Mesodermal cell (in vitro differentiated cells): ENCODE measurements at regions not wholly inside any gene's neighbourhood (a gene's known extent, or its start where the extent isn't known, plus 50 kb on each side); places are given as distances from the start of the nearest gene placed in this dataset.

Experiments
- H3K27ac ChIP-seq: 2 replicates; pipeline ENCODE4 v1.7.0; 2013; ENCODE audit warnings: mild to moderate bottlenecking, low read depth, low read length, moderate library complexity; ENCODE audit not compliant: severe bottlenecking
- H3K36me3 ChIP-seq: 2 replicates; pipeline ENCODE4 v1.7.1; 2013; ENCODE audit warnings: mild to moderate bottlenecking, low read length, moderate library complexity; ENCODE audit not compliant: control insufficient read depth, insufficient read depth
- H3K4me1 ChIP-seq: one replicate; pipeline ENCODE4 v1.7.1; 2013; ENCODE audit warnings: mild to moderate bottlenecking, low read length; ENCODE audit not compliant: insufficient read depth, control insufficient read depth, poor library complexity, severe bottlenecking
- H3K4me3 ChIP-seq: 2 replicates; pipeline ENCODE4 v1.7.0; 2013; ENCODE audit warnings: low read length, control low read depth, mild to moderate bottlenecking; ENCODE audit not compliant: insufficient read depth, poor library complexity, severe bottlenecking; ENCODE audit errors: extremely low read depth
- H3K9me3 ChIP-seq: 2 replicates; pipeline ENCODE4 v1.7.1; 2013; ENCODE audit warnings: mild to moderate bottlenecking, low read length, moderate library complexity; ENCODE audit not compliant: control insufficient read depth
- WGBS, 2 experiments: methylation state at CpG; one replicate each; pipeline ENCODE4 v1.1.5; 2013; ENCODE audit warnings: missing lambda C conversion rate in 2 of 2; ENCODE audit not compliant: insufficient coverage in 2 of 2; 5-methylcytosine and 5-hydroxymethylcytosine counted together

DNA sequence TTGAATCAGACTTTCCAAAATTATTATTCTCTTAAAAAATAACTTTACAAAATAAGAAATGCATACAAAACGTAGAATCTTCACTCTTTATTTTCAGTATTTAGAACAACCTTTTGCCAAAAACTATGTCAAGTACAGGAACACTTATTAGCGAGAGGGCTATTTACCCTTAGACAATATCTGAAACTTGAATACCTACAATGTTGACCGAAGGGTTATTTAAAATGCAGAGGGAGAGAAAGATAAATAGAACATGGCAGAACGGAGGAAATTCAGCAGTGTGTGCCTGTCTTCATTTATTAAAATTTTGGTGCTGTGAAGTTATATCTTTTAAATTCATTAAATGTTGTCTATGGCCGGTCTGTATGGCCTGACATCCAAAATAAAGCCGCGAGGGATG lies 198.8 kb downstream of the EFNB2 start:
- 84 to 100% methylated on average over 2 to 3 of the region's 7 CpGs for WGBS, 2 experiments

DNA sequence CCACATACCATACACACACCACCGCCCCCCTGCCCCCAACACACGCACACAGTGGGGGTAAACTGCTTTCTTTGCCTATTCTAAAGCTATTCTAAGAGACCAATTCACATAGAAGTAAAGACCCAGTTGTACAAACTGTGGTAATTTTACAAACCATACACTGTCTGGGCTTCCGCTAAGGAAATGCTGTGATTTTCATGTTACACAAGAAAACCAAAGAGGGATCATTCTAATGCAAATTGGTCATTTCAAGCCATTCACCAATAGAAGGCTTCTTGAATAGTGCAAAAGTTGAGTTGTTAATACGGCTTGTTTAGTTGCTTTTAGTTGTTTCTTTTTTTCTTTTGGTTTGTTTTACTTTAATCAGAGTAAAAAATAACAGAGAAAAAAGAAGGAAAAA lies 202.8 kb downstream of the EFNB2 start:
- 45 to 60% methylated on average over 2 to 3 of the region's 4 CpGs for WGBS, 2 experiments
- Histone ChIP-seq H3K4me3 (no peak overlapping the region), H3K36me3 (no peaks in the 10 kb centered on the region), H3K27ac (no peak overlapping the region), H3K4me1 (no peaks in the 10 kb centered on the region), H3K9me3 (no peaks in the 10 kb centered on the region)

More for the DNA sequence above, 198.8 kb downstream of the EFNB2 start:
- Histone ChIP-seq H3K9me3 (peaks cover 9% of the 10 kb centered on the region), H3K27ac (no peak overlapping the region), H3K4me1 (no peaks in the 10 kb centered on the region), H3K36me3 (no peaks in the 10 kb centered on the region), H3K4me3 (no peak overlapping the region)

DNA sequence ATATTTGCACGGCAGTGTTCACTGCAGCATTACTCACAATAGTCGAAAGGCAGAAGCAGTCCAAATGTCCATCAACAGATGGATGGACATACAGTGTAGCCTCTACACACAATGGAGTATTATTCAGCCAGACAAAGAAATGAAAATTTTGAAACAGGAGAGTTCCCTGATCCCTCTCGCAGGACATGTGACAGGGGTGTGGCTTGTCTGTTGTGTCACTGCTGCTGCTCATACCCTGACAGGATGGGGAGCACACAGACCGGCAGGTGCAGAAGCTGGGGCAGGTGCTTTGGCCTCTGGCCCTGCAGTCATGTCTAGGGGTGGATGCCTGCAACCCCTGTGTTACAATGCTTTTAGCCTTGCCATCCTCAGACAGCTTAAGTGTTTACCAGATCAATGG lies 204.3 kb downstream of the EFNB2 start:
- WGBS, 2 experiments = 86 to 98% methylated on average over 4 of the region's 4 CpGs
- Histone ChIP-seq H3K9me3 (no peaks in the 10 kb centered on the region), H3K4me3 (no peak overlapping the region), H3K36me3 (no peaks in the 10 kb centered on the region), H3K27ac (no peak overlapping the region), H3K4me1 (no peaks in the 10 kb centered on the region)

DNA sequence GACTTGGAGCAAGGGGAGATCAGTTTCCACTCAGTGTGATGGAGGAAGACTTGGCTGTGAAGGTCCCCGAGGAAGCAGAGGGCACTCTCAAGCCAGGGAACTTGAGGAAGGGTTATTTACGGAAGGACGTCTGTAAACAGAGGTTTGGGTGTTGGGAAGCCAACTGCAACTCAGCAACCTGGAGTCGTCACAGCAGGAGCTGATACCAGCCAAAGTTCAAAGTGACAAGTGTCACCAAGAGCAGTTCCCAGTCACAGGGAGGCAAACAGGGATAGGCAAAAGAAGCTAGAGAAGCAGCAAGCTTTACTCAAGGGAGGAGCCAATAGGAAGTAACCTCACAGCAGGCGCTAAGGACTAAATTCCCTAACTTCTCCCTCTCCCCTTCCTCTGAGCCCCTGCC lies 205.5 kb downstream of the EFNB2 start:
- no peak overlapping the region for H3K4me3 ChIP-seq
- no peaks in the 10 kb centered on the region for H3K36me3 ChIP-seq
- 49 to 55% methylated on average over 4 of the region's 5 CpGs for WGBS, 2 experiments
- H3K9me3 ChIP-seq = peaks cover under 1% of the 10 kb centered on the region
- no peaks in the 10 kb centered on the region for H3K4me1 ChIP-seq
- H3K27ac ChIP-seq = no peak overlapping the region

DNA sequence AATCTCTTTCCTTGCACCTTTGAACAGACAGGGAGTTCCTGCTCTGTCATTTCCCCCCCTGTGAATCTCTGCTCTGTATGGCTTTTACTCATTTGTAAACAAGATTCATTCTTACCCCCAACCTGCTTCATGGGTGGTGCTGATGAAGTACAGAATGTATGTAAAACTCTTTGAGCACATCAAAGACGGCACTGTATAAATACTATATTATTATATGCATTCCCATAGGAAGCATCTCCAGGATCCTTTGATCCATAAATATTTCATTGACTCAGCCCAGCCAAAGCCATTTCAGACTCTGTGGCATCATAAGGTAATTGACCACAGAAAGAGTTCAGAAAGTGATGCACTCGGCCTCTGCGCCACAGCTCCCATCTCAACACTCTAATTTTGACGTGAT lies 208.7 kb downstream of the EFNB2 start:
- 100% methylated on average over 2 of the region's 4 CpGs for WGBS, 2 experiments
- Histone ChIP-seq H3K4me1 (no peaks in the 10 kb centered on the region), H3K36me3 (no peaks in the 10 kb centered on the region), H3K27ac (no peak overlapping the region), H3K9me3 (peaks cover 25% of the 10 kb centered on the region), H3K4me3 (no peak overlapping the region)

DNA sequence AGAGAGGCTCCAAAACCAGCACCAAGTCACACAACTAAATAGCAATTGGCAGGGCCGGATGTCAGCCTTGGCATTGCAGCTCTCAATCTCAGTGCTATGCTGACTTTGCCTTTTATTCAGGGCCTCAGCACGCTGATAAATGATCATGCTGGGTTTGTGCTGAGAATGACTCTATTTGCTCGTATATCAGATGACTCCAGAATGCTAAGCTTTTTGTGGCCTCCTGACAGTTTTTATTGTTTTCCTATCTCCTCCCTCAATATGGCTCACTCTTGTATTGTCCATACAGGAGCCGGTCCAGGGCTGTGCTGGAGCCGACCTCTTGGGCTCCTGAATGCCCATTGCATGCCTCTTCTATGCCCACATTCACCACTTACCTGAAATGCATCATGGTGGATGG lies 211.0 kb downstream of the EFNB2 start:
- H3K4me3 ChIP-seq = no peak overlapping the region
- H3K27ac ChIP-seq = no peak overlapping the region
- peaks cover 30% of the 10 kb centered on the region for H3K9me3 ChIP-seq
- H3K4me1 ChIP-seq = no peaks in the 10 kb centered on the region
- WGBS, 2 experiments = 91 to 95% methylated on average over 3 to 4 of the region's 5 CpGs
- H3K36me3 ChIP-seq = no peaks in the 10 kb centered on the region

DNA sequence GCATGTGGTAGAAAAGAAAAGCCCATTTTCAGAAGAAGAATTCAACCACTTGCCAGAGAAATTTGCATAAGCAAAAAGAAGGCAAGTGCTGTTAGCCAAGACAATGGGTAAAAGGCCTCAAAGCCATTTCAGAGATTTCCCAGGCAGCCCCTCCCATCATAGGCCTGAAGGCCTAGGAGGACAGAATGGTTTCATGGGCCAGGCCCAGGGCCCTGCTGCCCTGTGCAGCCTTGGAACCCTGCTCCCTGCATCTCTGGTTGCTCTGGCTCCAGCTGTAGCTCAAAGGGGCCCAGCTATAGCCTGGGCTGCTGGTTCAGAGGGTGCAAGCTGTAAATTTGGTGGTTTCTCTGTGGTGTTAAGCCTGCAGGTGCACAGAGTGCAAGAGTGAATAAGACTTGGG lies 212.8 kb downstream of the EFNB2 start:
- Histone ChIP-seq H3K4me3 (no peak overlapping the region), H3K36me3 (no peaks in the 10 kb centered on the region), H3K9me3 (peaks cover 30% of the 10 kb centered on the region), H3K4me1 (peaks cover 4% of the 10 kb centered on the region), H3K27ac (no peak overlapping the region)

DNA sequence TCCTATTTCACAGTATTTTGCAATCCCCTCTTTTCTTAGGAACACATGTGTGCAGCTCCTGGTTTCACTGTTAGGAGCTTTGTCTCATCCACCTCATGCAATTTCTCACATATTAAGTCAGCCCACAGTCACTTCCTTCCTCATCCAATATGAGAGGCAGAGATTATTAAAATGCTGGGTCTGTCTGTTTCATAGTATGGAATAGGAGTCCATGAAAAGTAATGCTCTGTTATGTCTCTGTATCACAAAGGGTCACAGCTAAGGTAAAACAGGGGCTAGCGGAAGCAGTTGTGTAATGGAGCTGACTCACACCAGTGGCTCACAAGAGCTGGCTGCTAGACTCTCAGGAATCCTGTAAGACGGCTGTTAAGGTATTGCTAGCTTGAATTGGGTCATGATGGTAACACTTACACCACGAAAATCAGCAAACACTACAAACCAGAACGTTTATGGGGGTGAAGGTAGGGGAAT lies 216.5 kb downstream of the EFNB2 start:
- 50% methylated on average over 1 of the region's 4 CpGs; no CpG with 5 or more reads in 1 of the 2 experiments for WGBS, 2 experiments
- H3K4me3 ChIP-seq = no peak overlapping the region
- H3K27ac ChIP-seq = no peak overlapping the region
- peaks cover 25% of the 10 kb centered on the region for H3K9me3 ChIP-seq
- H3K36me3 ChIP-seq = no peaks in the 10 kb centered on the region
- H3K4me1 ChIP-seq = peaks cover 4% of the 10 kb centered on the region

DNA sequence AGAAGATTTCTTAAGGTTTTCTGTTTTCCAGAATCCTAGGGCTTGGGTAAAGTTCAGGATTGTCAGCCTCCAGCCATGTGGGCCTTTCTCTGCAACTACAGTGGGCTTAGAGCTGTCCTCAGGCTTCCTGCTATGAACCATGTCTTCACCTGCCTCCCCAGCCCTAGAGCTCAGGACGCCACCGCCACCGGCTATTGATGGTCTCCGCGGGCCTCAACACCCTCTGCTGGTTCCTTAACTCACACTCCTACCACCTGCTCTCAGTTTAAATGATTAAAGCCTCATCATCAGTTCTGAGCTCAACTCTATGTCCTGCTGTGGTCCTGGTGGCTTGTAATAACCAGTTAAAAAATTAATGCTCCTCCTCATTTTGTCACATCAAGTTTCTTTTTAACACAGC lies 221.0 kb downstream of the EFNB2 start:
- Histone ChIP-seq H3K4me1 (peaks cover 4% of the 10 kb centered on the region), H3K27ac (no peak overlapping the region), H3K36me3 (no peaks in the 10 kb centered on the region), H3K4me3 (no peak overlapping the region), H3K9me3 (no peaks in the 10 kb centered on the region)
- WGBS, 2 experiments = 59 to 83% methylated on average over 3 to 5 of the region's 5 CpGs

DNA sequence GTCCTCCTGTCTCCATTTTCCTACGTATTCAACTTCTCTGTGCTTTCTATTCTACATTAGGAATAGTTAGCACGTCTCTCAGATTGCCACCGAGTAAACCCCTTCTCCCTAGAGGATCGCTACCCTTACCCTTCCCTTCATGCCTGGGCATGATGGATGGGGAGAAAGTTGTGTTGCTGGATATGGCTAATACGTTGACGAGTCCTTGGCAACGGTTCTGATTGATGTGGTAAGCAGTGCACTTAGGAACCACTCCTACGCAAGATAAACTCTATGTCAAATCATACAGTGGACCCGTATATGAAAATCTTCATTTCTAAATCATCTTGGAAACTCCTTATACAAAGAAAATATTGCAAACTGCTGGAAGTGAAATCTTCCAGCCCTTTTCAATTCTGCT lies 224.5 kb downstream of the EFNB2 start:
- Histone ChIP-seq H3K9me3 (no peaks in the 10 kb centered on the region), H3K4me1 (no peaks in the 10 kb centered on the region), H3K27ac (no peak overlapping the region), H3K4me3 (no peak overlapping the region), H3K36me3 (no peaks in the 10 kb centered on the region)
- WGBS, 2 experiments = 93 to 96% methylated on average over 3 to 4 of the region's 9 CpGs

DNA sequence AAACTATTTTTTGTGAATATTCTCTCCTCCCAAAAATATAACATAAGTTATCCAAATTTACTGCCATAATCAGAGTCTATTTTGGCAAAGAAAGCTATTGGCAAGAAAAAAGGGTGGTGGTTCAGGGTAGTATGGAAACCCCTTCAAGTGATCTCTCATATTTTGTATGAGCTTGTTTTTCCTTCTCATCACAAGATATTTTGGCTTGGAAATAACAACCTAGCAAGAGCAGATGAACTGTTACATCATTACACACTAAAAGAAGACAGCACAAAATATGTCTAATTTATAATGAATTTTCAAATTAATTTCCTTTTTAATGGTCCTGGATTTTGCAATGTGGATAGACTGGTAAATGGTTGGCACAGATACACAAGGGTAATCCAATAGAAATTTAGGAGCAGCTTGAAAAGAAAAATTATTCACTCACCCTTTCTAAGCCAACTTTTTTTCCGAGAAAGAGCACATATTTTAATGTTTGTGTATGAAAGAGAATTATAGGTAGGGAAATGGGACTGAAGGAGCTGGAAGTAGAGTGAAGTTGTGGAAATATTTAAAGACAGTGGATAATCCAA lies 225.1 kb downstream of the EFNB2 start:
- Histone ChIP-seq H3K27ac (no peak overlapping the region), H3K36me3 (no peaks in the 10 kb centered on the region), H3K9me3 (no peaks in the 10 kb centered on the region), H3K4me3 (no peak overlapping the region), H3K4me1 (no peaks in the 10 kb centered on the region)
- WGBS, 2 experiments = no CpG with 5 or more reads among the region's 1 CpG
